GM19328 (cell line): ENCODE measurements at regions not wholly inside any gene's neighbourhood (a gene's known extent, or its start where the extent isn't known, plus 50 kb on each side); places are given as distances from the start of the nearest gene placed in this dataset.

Source experiments
- ATAC-seq: cut with Tn5 transposase; IDR thresholded peaks from one replicate; pipeline ENCODE4 v1.9.1; 2021; ENCODE audit warnings: mild to moderate bottlenecking, moderate library complexity; ENCODE audit not compliant: unreplicated experiment

DNA sequence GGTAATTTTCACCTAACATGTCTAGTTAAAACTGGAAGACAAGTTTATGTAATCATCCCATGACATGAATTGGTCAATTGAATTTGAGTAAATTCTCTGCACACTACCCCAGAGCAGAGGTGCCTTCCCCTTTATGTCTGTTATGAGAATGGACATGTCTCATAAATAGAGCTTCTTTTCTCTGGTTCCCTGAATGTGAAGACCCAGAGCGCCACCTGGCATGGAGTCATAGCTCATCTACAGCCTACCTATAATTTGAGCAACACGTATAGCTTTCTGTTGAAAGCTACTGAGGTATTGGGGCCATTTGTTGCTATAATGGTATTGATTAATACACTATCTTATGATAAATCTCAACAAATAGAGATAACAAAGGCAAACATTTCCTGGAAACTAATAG is 626.5 kb upstream of the GALNTL6 start:
- no peak for ATAC-seq

DNA sequence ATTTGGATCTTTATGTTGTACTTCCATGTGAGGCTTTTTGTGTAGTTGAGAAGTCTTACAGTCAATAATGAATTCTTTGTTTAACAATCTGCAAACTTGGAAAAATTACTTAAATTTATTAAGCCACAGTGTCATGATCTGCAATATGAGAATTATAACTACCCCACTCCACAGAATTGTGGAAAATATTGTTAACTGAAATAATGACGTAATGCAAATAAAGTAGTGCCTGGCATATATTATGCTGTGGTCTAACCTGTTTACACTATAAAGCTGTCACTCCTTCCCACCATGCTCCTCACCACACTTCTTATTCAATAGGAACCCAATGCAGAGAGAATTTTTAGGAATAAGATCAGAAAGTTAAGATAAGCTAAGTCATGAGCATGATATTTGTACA is 632.1 kb upstream of the GALNTL6 start:
- no peak for ATAC-seq

DNA sequence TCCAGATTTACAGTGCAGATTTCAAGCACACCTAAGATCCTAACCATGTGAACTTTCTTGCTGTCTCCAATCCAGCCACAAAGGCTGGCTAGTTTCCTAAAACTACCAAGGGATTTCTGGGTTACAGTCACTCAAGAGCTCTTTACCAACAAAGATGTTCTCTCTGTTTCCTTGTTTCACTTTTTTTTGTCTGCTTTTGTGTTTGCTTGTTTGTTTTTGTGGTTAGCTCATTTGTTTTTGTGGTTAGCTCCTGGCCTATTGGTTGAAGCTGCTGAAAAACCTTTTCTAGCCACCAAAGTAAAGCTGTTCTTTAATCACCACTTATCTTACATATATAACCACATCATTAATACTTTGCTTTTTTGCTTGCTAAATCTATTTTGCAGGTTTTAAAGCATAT is 642.5 kb upstream of the GALNTL6 start:
- ATAC-seq = no peak

- no peak for ATAC-seq
These were observed 643.8 kb upstream of the GALNTL6 start for GRCh38 chr4:171169396-171169795.

DNA sequence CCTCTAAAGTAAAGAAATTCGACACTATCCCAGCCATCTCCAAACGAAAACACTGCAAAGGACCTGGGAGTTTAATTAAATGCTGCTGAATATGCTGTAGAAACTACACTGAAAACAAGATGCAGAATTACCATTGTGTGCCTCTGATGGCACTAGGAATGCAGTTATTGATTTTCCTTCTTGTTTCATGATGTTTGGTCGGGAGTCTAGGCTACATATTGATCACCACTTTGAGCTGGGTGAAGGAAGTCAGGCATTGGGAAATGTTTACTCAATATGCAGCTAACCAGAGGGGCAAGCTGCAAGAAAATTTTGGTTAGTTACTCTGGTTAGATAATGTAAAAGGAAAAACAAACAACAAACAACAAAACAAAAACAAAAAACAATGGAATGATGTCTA is 650.7 kb upstream of the GALNTL6 start:
- no peak for ATAC-seq

DNA sequence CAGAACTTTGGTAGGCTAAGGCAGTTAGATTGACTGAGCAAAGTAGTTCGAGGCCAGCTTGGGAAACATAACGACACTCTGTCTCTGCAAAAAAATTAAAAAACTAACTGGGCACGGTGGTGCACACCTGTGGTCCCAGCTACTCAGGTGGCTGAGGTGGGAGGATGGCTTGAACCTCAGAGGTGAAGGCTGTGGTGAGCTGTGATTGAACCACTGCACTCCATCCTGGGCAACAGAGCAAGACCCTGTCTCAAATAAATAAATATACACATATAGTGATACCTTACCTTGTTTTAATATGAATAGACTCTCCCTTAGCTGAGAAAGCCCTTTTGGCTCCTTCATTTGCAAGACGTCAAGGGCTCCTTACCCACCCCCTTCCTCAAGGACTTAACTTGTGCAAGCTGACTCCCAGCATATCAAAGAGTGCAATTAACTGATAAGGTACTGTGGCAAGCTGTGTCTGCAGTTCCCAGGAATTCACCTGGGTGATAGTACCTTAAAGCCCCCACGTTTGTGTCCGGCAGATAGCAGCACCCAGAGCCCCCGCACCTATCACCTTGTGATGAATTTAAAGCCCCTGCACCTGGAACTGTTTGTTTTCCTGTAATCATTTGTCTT is 655.6 kb upstream of the GALNTL6 start:
- ATAC-seq = no peak

DNA sequence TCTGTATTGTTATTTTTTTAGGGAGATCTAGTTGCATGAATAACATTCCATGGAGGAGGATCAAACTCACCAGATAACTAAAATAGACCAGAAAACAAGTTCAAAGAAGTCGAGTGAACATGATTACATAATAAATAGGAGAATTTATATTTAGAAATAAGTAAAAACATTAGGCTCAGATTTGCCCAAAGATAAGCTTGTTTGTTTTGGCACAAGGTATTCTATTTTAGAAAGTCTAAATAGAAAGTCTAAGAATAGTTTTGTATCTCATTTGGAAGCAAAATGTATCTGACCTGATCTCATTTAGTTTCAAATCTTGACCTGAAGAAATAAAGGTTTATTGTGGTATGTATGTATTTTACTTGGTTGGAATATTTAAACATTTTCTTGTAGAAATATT is 670.6 kb upstream of the GALNTL6 start:
- ATAC-seq = no peak

GRCh38 chr4:171142045-171142444 is 671.2 kb upstream of the GALNTL6 start:
- ATAC-seq = no peak

DNA sequence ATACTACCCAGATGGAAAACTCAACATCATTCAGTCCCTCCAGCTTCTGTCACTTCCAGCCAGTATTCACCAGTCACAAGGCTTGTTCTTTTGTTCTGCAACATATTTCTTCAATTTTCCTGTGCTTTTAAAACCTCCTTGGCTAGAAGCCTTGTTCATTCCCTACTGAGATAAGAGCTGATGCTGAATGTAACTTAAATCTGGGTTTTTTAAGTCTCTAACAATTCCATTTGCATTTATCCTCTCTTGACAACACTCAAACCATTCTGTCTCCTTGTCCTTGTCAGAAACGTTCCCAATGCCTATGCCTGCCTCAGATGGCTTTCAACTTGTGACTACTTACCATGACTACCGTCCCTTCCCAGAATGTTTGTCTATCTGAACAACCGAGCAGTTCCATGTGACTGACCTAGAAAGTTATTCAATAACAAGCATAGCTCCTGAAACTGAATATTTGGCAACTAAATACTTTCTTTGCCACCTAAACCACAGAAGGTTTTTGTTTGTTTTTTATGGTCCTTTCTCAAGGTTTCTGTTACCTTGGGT is 682.9 kb upstream of the GALNTL6 start:
- no peak for ATAC-seq

DNA sequence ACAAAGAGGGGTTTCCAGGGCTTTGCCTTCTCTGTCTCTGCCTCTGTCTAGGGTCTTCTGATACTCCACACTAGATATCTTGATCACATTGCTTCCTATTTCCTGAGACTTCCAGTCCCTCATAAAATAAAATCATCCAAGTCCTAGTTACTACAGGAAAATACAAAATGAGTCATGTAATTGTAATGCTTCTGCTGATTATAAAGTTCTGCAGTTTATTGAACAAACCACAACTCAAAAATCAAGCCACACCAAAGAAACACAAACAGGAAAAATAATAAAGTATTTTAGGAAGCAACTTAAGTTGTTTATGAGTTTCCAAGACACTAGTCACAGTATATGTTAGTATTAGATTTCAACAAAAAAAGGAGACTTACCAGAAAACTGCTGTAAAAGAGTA is 695.1 kb upstream of the GALNTL6 start:
- no peak for ATAC-seq

DNA sequence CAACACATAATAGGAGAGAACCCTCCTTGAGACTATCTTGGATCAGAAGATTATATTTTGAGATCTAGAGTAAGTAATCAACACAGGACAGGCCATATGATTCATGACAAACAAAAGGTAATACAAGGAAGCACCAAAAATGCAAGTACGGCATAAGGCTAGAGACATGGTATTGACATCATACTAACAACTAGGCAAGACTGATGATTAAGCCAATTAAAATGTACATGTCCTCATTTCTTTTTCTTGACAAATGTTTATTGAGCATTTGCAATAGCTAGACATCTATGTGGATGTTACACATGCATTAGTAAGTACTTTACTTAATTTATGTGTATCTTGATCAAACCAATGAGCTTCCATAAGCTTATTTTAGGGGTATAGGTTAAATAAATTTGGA is 695.7 kb upstream of the GALNTL6 start:
- ATAC-seq = no peak

- no peak for ATAC-seq
These were observed 711.4 kb upstream of the GALNTL6 start for GRCh38 chr4:171101845-171102244.

DNA sequence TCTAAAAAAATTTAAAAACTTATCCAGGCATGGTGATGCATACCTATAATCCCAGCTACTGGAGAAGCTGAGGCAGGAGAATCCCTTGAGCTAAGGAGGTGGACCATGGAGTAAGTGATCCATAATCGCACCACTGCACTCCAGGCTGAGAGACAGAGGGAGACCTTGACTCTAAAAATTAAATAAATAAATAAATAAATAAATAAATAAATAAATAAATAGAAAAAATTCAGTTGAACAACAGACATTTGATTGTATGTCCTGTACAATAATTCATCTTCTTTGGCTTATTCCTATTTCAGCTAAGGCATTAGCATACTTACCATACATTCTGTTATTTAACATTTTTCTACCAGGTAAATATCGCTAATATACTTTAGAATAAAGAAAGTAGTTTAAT is 726.1 kb upstream of the GALNTL6 start:
- no peak for ATAC-seq

- ATAC-seq = no peak
These were observed 745.8 kb upstream of the GALNTL6 start for GRCh38 chr4:171067422-171067821.

GRCh38 chr4:171049380-171049779 is 763.8 kb upstream of the GALNTL6 start:
- no peak for ATAC-seq

DNA sequence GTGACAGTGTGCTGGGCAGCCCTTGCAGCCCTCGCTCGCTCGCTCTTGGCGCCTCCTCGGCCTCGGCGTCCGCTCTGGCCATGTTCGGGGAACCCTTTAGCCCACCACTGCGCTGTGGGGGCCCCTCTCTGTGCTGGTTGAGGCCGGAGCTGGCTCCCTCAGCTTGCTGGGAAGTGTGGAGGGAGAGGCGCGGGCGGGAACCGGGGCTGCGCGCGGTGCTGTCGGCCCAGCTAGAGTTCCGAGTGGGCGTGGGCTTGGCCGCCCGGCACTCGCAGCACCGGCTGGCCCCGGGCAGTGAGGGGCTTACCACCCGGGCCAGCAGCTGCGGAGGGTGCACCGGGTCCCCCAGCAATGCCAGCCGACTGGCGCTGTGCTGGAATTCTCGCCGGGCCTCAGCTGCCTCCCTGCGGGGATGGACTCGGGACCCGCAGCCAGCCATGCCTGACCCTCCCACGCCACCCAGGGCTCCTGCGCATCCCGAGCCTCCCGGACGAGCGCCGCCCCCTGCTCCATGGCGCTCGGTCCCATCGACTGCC is 770.1 kb upstream of the GALNTL6 start:
- no peak for ATAC-seq

- no peak for ATAC-seq
These were observed 777.3 kb upstream of the GALNTL6 start for GRCh38 chr4:171035909-171036308.

- ATAC-seq = no peak
These were observed 781.9 kb upstream of the GALNTL6 start for GRCh38 chr4:171031338-171031737.

DNA sequence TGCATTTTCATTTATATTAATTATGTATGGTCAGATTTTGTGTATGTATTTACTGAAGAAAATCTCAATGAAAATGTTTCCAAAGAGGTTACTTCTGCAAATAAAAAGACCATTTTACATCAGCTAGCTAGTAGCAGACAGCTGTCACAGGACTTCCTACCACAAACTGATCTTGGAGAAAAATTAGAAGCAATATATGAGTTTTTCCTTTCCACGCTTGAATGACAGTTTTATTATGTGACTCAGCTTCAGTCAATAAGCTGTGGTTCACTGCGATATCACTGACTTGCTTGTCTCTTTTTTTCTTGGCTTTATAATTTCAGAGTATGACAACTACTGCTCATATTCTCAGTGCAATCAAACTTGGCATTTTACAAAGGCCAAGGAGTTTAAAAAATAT is 787.4 kb upstream of the GALNTL6 start:
- no peak for ATAC-seq

DNA sequence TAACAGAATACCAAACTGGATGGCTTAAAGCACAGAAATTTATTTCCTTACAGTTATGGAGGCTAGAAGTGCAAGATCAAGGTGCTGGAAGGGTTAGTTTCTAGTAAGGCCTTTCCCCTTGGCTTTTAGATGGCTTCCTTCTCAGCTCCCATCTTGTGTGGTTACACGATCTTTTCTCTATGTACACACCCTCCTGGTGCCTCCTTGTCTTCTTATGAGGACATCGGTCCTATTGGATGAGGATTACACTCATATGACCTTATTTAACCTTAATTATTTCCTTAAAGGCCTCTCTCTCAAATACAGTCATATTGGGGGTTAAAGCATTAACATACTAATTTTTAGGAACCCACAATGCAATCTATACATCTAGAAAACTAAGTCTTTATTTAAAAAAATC is 787.9 kb upstream of the GALNTL6 start:
- ATAC-seq = no peak

GRCh38 chr4:171024720-171025303 is 788.4 kb upstream of the GALNTL6 start:
- ATAC-seq = no peak

GRCh38 chr4:171022824-171023230 is 790.4 kb upstream of the GALNTL6 start:
- no peak for ATAC-seq

DNA sequence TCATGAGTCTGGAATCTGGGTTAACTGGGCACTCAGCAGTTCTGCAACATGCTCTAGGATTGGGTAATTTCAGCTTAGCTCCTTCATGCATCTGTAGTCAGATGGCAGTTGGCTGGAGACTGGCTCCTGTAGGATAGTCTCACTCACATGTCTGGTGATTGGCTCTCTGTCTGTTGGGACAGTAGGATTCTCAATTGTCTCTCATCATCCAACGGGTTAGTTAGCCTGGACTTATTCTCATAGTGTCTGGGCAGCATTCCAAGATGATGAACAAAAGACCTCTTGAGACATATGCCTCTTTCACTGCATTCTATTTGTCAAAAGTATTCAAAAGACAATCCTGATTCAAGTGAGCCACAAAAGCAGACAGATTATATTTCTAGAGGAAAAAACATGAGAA is 795.6 kb upstream of the GALNTL6 start:
- ATAC-seq = no peak
